Epithelial cell of proximal tubule (primary cell): ENCODE measurements at regions not wholly inside any gene's neighbourhood (a gene's known extent, or its start where the extent isn't known, plus 50 kb on each side); places are given as distances from the start of the nearest gene placed in this dataset.

Experiments
- DNase-seq: peaks from one replicate; pipeline ENCODE4 v3.0.0-alpha.2; 2011; ENCODE audit warnings: low read depth
- H3K4me3 ChIP-seq: 2 replicates; pipeline ENCODE4 v1.5.1; 2011; ENCODE audit warnings: low read depth, mild to moderate bottlenecking, low read length
- TF ChIP-seq, protein P1 (sequence below): conservative IDR thresholded peaks from 2 replicates; pipeline ENCODE4 v1.5.1; 2012; ENCODE audit warnings: low read depth, mild to moderate bottlenecking, low read length

DNA sequence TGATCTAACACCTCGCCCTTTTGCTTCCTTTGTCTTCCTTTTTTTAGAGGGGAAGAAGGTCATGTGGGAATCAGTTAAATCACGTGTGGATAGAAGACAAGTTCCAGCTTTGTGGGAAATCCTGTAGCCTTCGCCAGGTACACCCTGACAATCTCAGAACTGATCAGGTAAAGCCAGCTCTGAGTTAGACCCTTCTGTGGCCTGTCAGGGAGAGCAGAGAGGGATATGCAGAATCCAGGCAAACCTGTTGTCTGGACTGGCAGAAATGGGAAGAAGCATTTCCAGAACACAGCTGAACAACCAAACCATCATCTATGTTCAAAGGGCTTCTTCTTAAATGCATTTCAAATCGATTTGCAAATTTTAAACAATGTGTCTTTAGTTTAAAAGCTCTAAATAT is 247.4 kb upstream of the FN1 start:
- TF ChIP-seq, protein P1, sequence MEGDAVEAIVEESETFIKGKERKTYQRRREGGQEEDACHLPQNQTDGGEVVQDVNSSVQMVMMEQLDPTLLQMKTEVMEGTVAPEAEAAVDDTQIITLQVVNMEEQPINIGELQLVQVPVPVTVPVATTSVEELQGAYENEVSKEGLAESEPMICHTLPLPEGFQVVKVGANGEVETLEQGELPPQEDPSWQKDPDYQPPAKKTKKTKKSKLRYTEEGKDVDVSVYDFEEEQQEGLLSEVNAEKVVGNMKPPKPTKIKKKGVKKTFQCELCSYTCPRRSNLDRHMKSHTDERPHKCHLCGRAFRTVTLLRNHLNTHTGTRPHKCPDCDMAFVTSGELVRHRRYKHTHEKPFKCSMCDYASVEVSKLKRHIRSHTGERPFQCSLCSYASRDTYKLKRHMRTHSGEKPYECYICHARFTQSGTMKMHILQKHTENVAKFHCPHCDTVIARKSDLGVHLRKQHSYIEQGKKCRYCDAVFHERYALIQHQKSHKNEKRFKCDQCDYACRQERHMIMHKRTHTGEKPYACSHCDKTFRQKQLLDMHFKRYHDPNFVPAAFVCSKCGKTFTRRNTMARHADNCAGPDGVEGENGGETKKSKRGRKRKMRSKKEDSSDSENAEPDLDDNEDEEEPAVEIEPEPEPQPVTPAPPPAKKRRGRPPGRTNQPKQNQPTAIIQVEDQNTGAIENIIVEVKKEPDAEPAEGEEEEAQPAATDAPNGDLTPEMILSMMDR, result no peak
- DNase-seq, result no peak
- no peak overlapping the region for H3K4me3 ChIP-seq

DNA sequence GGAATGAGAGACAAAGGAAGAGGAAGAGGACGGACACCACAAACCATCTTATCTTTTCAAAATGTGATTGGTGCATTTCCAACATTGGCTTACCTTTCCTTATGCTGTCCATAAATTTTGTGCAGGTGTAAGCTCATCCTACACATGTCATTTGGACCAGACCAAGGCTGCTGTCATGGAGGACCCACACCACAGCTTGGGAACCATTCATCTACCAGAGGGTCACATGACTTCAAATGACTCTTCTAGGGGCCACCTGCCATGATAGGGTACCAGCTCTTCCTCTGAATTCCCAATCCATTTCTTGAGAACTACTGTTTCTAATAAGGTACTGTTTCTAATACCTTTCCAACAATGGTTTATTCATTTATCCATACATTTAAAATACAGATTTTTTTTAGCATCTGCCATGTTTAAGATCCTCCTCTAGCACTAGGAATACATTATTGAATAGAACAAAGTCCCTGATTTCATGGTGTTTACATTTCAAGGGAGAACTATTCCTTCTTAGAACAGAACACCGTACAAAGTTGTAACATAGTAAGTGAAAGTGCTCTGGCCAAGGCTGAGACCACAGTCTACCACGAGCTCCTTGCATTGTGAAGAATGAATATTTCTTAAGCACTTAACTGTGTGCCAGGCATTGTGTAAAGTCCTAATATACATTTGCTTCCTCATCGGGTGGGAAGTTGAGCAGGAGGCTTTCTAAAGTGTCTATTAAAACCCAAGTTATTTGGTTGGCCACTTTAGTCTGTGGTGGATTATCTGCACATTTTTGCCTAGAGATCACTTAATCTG is 246.1 kb upstream of the FN1 start:
- TF ChIP-seq, protein P1, result no peak
- no peak for DNase-seq
- no peak overlapping the region for H3K4me3 ChIP-seq

- TF ChIP-seq, protein P1, result no peak
- peak; percentile 99 for DNase-seq
- H3K4me3 ChIP-seq, result no peak overlapping the region
Measured at GRCh38 chr2:215680605-215681598, 245.0 kb upstream of the FN1 start.

DNA sequence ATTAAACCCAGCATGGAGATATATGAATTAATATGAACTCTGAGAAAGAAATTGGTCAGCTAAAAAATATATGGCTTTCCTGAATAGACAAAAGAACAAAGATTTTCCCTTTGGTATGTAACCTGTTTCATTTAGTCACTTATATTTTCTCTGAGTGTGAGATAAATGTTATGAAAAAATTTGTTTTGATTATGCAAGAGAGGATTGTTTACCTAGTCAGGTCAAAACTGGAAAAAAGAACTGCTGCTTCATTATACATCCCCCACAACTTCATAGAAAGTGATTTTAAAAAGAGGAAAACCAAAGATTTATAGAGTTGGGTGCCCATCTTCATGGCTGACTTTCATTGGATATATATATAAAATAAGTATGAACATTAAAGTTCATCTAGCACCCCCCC is 242.2 kb upstream of the FN1 start:
- TF ChIP-seq, protein P1, result no peak
- DNase-seq, result no peak

GRCh38 chr2:215677481-215677880 is 241.6 kb upstream of the FN1 start:
- DNase-seq, result no peak
- TF ChIP-seq, protein P1, result no peak
- no peak overlapping the region for H3K4me3 ChIP-seq

More for the DNA sequence above, 242.2 kb upstream of the FN1 start:
- no peak overlapping the region for H3K4me3 ChIP-seq

- H3K4me3 ChIP-seq, result no peak overlapping the region
- DNase-seq, result no peak
- TF ChIP-seq, protein P1, result no peak
Measured at GRCh38 chr2:215672406-215672805, 236.5 kb upstream of the FN1 start.
